ENCODE measurements at regions not wholly inside any gene's neighbourhood (a gene's known extent, or its start where the extent isn't known, plus 50 kb on each side); places are given as distances from the start of the nearest gene placed in this dataset.

- DNase-seq: no peak
These were observed 128.5 kb downstream of the QPCT start for GRCh38 chr2:37472959-37473358.

GRCh38 chr2:37476411-37476810 is 132.0 kb downstream of the QPCT start:
- no peak for DNase-seq

DNA sequence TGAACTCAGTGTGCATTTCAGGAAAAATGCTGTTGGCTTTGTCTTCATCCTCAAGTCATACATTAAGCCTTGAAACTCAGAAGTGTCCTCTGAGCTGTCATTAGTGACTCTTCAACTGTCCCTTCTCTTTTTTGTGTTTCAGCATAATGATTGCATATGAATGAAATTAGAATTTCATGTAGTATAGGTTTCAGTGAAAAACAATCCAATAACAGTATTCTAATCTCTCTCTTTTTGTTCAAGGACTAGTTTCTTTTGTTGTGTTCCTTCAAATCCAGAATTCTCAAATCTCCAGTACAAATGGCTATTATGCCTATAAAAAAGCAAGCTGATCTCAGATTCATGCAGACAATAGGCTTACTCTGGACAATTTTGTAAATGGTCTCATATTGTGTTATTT is 133.5 kb downstream of the QPCT start:
- no peak for DNase-seq

GRCh38 chr2:37481244-37481643 is 136.8 kb downstream of the QPCT start:
- DNase-seq: no peak

GRCh38 chr2:37489041-37489456 is 144.6 kb downstream of the QPCT start:
- DNase-seq: no peak

- no peak for DNase-seq
These were observed 145.1 kb downstream of the QPCT start for GRCh38 chr2:37489536-37489935.

DNA sequence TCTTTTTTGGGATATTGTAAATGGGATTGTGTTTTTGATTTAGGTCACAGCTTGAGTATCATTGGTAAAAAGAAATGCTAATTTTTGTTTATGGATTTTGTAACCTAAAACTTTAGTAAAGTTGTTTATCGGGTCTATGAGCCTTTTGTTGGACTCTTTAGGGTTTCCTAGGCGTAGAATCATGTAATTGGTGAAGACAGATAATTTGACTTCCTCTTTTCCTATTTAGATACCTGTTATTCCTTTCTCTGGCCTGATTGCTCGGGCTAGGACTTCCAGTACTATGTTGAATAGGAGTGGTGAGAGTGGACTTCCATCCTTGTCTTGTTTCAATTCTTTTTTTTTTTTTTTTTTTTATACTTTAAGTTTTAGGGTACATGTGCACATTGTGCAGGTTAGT is 149.0 kb downstream of the QPCT start:
- DNase-seq: no peak

DNA sequence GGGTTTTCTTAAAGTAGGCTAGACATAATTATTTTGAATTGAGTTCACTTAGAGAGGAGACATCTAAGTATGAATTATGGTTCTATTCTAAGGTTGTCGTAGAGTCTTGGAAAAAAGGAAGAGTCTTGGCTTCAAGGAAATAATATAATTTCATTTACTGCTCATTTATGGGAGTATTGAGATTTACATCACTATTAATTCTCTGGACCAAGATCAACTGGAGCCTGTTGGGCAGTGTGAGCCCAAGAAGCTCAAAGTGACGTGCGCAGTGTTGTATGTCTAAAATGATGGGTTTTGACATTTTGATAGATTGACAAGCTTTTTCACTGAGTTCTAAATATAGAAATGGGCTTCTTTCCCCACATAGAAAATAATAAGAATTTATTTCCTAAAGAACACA is 154.7 kb downstream of the QPCT start:
- DNase-seq: no peak

GRCh38 chr2:37500031-37500430 is 155.6 kb downstream of the QPCT start:
- DNase-seq: no peak

GRCh38 chr2:37501113-37501512 is 156.7 kb downstream of the QPCT start:
- no peak for DNase-seq

- no peak for DNase-seq
These were observed 162.1 kb downstream of the QPCT start for GRCh38 chr2:37506407-37507050.

- DNase-seq: no peak
These were observed 162.6 kb downstream of the QPCT start for GRCh38 chr2:37507051-37507410.

GRCh38 chr2:37507703-37508102 is 163.3 kb downstream of the QPCT start:
- no peak for DNase-seq

- no peak for DNase-seq
These were observed 158.5 kb downstream of the CDC42EP3 start for GRCh38 chr2:37512971-37513370.

GRCh38 chr2:37523814-37524362 is 147.6 kb downstream of the CDC42EP3 start:
- DNase-seq: no peak

DNA sequence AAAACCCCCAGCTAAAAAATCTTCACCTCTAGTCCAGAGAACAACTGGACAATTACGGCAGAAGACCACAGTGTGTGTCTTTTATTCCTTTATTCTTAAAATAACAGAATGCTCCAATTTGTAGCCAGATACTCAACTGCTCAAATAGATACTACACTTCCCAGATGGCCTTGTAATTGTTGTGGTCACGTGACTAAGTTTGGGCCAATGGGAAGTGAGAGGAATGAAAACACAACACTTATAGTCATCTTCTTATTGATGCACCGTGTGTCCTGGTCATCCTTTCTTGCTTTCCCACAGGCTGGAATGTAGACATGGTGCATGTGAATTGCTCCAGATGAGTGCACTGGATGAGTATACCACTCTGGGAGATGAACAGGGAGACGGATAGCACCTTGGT is 145.1 kb downstream of the CDC42EP3 start:
- DNase-seq: no peak

DNA sequence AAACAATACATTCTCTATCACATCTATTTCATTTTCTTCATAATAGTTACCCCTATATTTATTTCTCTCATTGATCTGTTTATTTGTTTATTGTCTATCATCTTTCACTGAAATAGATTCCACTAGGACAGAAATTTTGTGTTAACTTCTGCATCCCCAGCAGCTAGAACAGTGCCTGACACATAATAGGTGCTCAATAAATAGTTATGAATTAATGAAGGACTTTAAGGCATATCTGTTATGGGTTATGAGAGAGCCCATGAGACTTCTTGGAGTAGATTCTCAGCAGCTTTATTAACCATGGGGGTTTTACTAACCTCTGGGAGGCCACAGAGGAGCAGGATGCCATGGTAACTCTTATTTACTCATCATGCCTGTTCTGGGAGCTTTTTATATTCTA is 144.6 kb downstream of the CDC42EP3 start:
- no peak for DNase-seq

DNA sequence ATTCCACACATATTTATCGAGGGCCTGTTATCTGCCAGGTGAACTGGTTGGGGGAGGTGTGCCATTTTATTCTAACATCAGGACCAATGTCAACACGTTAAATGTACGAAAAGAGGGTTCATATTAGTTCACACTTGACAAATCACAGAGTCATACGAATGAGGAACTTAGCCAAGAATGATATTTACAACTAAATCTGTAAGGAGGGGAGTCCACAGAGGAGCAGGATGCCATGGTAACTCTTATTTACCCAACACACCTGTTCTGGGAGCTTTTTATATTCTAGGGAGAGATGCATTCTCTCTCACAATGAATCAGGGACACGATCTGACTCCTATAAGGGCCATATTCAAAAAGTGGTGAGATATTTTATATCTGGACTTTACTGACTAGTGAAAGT is 144.1 kb downstream of the CDC42EP3 start:
- DNase-seq: no peak

GRCh38 chr2:37529830-37530415 is 141.5 kb downstream of the CDC42EP3 start:
- DNase-seq: no peak

GRCh38 chr2:37532503-37532902 is 138.9 kb downstream of the CDC42EP3 start:
- no peak for DNase-seq

- DNase-seq: no peak
These were observed 134.1 kb downstream of the CDC42EP3 start for GRCh38 chr2:37537316-37537715.

DNA sequence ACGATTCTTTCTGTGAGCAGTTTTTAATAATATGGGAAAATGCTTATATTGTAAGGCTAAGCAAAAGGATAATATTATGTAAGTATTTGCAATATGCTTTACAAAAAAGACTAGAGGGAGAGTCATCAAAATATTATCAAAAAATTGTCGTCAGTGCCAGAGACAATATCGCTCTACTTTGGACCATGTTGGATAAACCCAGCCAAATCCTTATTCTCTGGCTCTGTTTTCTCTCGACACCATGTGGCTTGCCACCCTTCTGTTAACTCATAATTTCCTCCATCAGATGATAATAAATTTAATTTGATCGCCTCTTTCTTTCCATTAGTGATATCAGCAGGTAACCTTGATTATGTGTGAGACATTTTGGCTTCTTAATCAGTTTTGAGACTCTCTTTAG is 129.9 kb downstream of the CDC42EP3 start:
- no peak for DNase-seq

DNA sequence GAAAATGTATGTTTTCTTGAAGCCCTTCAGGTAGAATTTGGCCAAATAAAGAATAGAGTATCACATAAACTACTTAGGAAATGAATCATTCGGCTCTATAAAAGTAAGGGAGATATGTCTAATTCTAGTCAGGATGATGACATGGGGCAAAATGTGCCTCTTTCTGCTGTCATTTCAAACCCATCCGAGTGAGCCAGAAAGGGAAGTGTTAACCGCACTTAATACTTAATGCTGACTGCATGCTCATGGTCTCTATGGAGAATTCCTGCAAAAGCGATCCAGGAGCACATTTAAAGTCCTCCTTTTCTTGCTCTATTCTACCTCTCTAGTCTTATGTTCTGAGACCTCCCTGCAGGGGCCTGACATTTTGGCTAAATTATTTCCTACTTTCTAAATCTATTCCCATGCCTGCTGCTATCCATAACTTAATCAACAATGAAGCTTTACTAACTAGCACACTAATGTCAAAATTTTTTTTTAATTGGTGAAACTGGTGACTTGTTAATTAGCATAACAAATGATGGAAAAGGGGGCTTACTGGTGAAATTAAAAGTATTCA is 127.4 kb downstream of the CDC42EP3 start:
- DNase-seq: no peak

GRCh38 chr2:37544591-37545031 is 126.8 kb downstream of the CDC42EP3 start:
- DNase-seq: no peak

DNA sequence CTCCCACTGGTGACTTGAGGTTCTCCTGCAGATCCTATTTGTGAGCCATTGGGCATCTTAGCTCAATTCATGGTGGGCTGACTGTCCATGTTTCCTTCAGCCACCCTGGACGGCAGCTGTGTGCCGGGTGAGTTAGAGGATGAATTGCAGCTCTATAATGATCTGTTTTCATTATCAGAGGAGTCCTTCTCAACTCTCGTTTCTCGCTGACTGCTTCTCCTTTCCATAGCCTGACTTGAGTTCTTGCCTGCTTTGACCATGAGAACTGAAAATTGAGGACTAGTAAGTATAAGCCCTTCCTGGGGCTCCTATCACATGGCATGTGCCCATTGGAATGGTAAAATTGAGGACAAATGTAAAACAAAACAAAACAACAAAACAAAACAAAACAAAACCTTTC is 121.8 kb downstream of the CDC42EP3 start:
- DNase-seq: no peak

All from activated CD4-positive, alpha-beta T cell treated with anti-CD3 and anti-CD28 coated beads, Interleukin-2, amount 50 U/mL, for 48 hours (primary cell).